Natural killer cell (primary cell): ENCODE measurements at regions not wholly inside any gene's neighbourhood (a gene's known extent, or its start where the extent isn't known, plus 50 kb on each side); places are given as distances from the start of the nearest gene placed in this dataset.

Source experiments
- ATAC-seq, 3 donors: fragments of 150-1000 bp in 2 of 3; fragments of 200-7000 bp in 1 of 3; cut with Tn5 transposase; 1 replicate in 1 of 3; 2 replicates in 2 of 3; pipeline ENCODE4 v1.10.0; 2021; ENCODE audit warnings: mild to moderate bottlenecking in 2 of 3, moderate library complexity in 2 of 3
- DNase-seq, 2 donors: peaks; one replicate each; pipeline versions ENCODE4 v3.0.0 to v3.0.0-alpha.2; 2013 to 2021; ENCODE audit warnings: mixed read lengths in 1 of 2
- H3K27ac ChIP-seq: one replicate; pipeline ENCODE4 v1.5.1; 2013; ENCODE audit warnings: mild to moderate bottlenecking, low read length
- H3K27me3 ChIP-seq: one replicate; pipeline ENCODE4 v1.6.1; 2013; ENCODE audit warnings: low read length; ENCODE audit not compliant: control insufficient read depth, insufficient read depth
- H3K36me3 ChIP-seq: one replicate; pipeline ENCODE4 v1.6.1; 2013; ENCODE audit warnings: low read length; ENCODE audit not compliant: control insufficient read depth, insufficient read depth
- H3K4me1 ChIP-seq: one replicate; pipeline ENCODE4 v1.6.1; 2013; ENCODE audit warnings: low read length; ENCODE audit not compliant: control insufficient read depth, insufficient read depth
- H3K4me3 ChIP-seq: one replicate; pipeline ENCODE4 v1.5.1; 2013; ENCODE audit warnings: low read length
- H3K9me3 ChIP-seq: one replicate; pipeline ENCODE4 v1.6.1; 2013; ENCODE audit warnings: low read length; ENCODE audit not compliant: control insufficient read depth, insufficient read depth
- H3K27ac Mint-ChIP-seq, 2 donors: one replicate each; pipeline ENCODE4 v1.8.0; 2022; ENCODE audit warnings: mild to moderate bottlenecking in 2 of 2, mixed read lengths in 2 of 2, moderate library complexity in 1 of 2
- H3K27me3 Mint-ChIP-seq, 2 donors: one replicate each; pipeline ENCODE4 v1.8.0; 2022; ENCODE audit warnings: low read depth in 2 of 2, mixed read lengths in 2 of 2
- H3K36me3 Mint-ChIP-seq: one replicate; pipeline ENCODE4 v1.8.0; 2022; ENCODE audit warnings: mixed read lengths
- H3K4me1 Mint-ChIP-seq, 2 donors: one replicate each; pipeline ENCODE4 v1.8.0; 2022; ENCODE audit warnings: mixed read lengths in 2 of 2
- H3K4me3 Mint-ChIP-seq: one replicate; pipeline ENCODE4 v1.8.0; 2022; ENCODE audit warnings: mild to moderate bottlenecking, moderate library complexity, mixed read lengths
- H3K9me3 Mint-ChIP-seq, 2 donors: one replicate each; pipeline ENCODE4 v1.8.0; 2022; ENCODE audit warnings: mixed read lengths in 2 of 2
- CTCF ChIP-seq: fragments of 200-600 bp; IDR thresholded peaks from one replicate; pipeline ENCODE4 v1.8.0; 2022; ENCODE audit warnings: antibody characterized with exemption
- WGBS: methylation state at CpG from one replicate; pipeline ENCODE4 v1.1.7; 2013; ENCODE audit warnings: missing lambda C conversion rate; ENCODE audit not compliant: insufficient coverage; 5-methylcytosine and 5-hydroxymethylcytosine counted together
- intact Hi-C: fragments of 100-400 bp; cut with micrococcal nuclease; formaldehyde crosslinking; loops from one replicate; pipeline ENCODE4 v1.14.2; 2022

- no peaks in the 10 kb centered on the region for H3K27me3 ChIP-seq
Measured at GRCh38 chr11:88448131-88448670, 110.7 kb upstream of the CTSC start.

GRCh38 chr11:88447281-88447680 is 109.7 kb upstream of the CTSC start:
- TF ChIP-seq CTCF, result no peak
- Histone ChIP-seq H3K4me1 (no peaks in the 10 kb centered on the region), H3K4me3 (no peak overlapping the region), H3K27me3 (no peaks in the 10 kb centered on the region), H3K36me3 (no peaks in the 10 kb centered on the region), H3K27ac (no peak overlapping the region), H3K9me3 (no peaks in the 10 kb centered on the region)
- Mint-ChIP-seq H3K4me1 (peaks cover 0 to 7% of the 10 kb centered on the region in 2 donors), H3K27ac (no peak overlapping the region), H3K36me3 (no peaks in the 10 kb centered on the region), H3K27me3 (peaks cover 3 to 8% of the 10 kb centered on the region in 2 donors), H3K4me3 (no peak overlapping the region), H3K9me3 (no peaks in the 10 kb centered on the region)
- ATAC-seq, result no peak
- intact Hi-C loops, result no loop called here
- DNase-seq, result no peak
- WGBS, result 31% methylated on average over 1 of the region's 1 CpG

More at GRCh38 chr11:88448131-88448670, 110.7 kb upstream of the CTSC start:
- Mint-ChIP-seq H3K27me3 (peaks cover 3 to 8% of the 10 kb centered on the region in 2 donors), H3K27ac (no peak overlapping the region), H3K9me3 (no peaks in the 10 kb centered on the region), H3K36me3 (no peaks in the 10 kb centered on the region), H3K4me1 (peaks cover 0 to 7% of the 10 kb centered on the region in 2 donors), H3K4me3 (no peak overlapping the region)
- intact Hi-C loops, result no loop called here
- no peak for TF ChIP-seq CTCF
- 91% methylated on average over 9 of the region's 9 CpGs for WGBS
- no peak overlapping the region for H3K4me3 ChIP-seq
- no peak for ATAC-seq
- H3K4me1 ChIP-seq, result no peaks in the 10 kb centered on the region
- H3K9me3 ChIP-seq, result no peaks in the 10 kb centered on the region
- DNase-seq, result no peak
- H3K27ac ChIP-seq, result no peak overlapping the region
- H3K36me3 ChIP-seq, result no peaks in the 10 kb centered on the region

GRCh38 chr11:88439356-88439755 is 101.8 kb upstream of the CTSC start:
- Histone ChIP-seq H3K27ac (no peak overlapping the region), H3K27me3 (no peaks in the 10 kb centered on the region), H3K36me3 (no peaks in the 10 kb centered on the region), H3K4me3 (no peak overlapping the region), H3K9me3 (no peaks in the 10 kb centered on the region), H3K4me1 (no peaks in the 10 kb centered on the region)
- H3K27me3 Mint-ChIP-seq, result peaks cover 0 to 3% of the 10 kb centered on the region in 2 donors
- peaks cover 0 to 2% of the 10 kb centered on the region in 2 donors for H3K9me3 Mint-ChIP-seq
- ATAC-seq (no peak), DNase-seq (no peak)
- intact Hi-C loops, result no loop called here
- peaks cover 0 to 10% of the 10 kb centered on the region in 2 donors for H3K4me1 Mint-ChIP-seq
- no peak overlapping the region for H3K4me3 Mint-ChIP-seq
- TF ChIP-seq CTCF, result no peak
- H3K27ac Mint-ChIP-seq, result no peak overlapping the region
- no peaks in the 10 kb centered on the region for H3K36me3 Mint-ChIP-seq
- 90% methylated on average over 3 of the region's 3 CpGs for WGBS

GRCh38 chr11:88438721-88439120 is 101.2 kb upstream of the CTSC start:
- TF ChIP-seq CTCF, result no peak
- H3K4me3 ChIP-seq, result no peak overlapping the region
- no peaks in the 10 kb centered on the region for H3K36me3 ChIP-seq
- no peaks in the 10 kb centered on the region for H3K27me3 ChIP-seq
- no peaks in the 10 kb centered on the region for H3K9me3 ChIP-seq
- H3K9me3 Mint-ChIP-seq, result peaks cover 0 to 2% of the 10 kb centered on the region in 2 donors
- H3K36me3 Mint-ChIP-seq, result no peaks in the 10 kb centered on the region
- ATAC-seq (no peak), DNase-seq (no peak)
- H3K4me3 Mint-ChIP-seq, result no peak overlapping the region
- peaks cover 0 to 3% of the 10 kb centered on the region in 2 donors for H3K27me3 Mint-ChIP-seq
- no peak overlapping the region for H3K27ac ChIP-seq
- peaks cover 0 to 16% of the 10 kb centered on the region in 2 donors for H3K4me1 Mint-ChIP-seq
- no peak overlapping the region for H3K27ac Mint-ChIP-seq
- no peaks in the 10 kb centered on the region for H3K4me1 ChIP-seq
- intact Hi-C loops, result no loop called here
- 90% methylated on average over 2 of the region's 2 CpGs for WGBS
